UCSD-AML1 (cell line): ENCODE measurements at regions not wholly inside any gene's neighbourhood (a gene's known extent, or its start where the extent isn't known, plus 50 kb on each side); places are given as distances from the start of the nearest gene placed in this dataset.

Source experiments
- DNase-seq: peaks from one replicate; lab custom pipeline; 2025; ENCODE audit not compliant: unreplicated experiment; lab: John Stamatoyannopoulos, UW

DNA sequence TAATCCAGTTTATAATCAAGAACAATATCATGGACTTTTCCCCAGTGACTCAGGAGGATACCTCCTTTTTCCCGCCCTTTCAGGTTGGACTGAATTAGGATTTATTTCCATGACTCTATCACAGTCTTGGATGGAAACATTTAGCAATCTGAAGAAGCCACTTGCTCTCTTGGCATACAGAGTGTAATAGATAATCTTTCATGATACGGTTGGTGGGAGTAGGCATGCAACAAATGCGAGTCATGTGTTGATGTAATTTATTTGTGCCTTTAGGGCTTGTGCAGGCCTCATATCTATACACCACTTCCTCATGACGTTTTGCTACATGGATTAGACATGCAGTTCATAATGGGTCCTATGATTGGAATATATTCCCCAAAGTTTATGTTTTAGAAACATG lies 54.2 kb upstream of the MCTP2 start:
- no peak for DNase-seq

DNA sequence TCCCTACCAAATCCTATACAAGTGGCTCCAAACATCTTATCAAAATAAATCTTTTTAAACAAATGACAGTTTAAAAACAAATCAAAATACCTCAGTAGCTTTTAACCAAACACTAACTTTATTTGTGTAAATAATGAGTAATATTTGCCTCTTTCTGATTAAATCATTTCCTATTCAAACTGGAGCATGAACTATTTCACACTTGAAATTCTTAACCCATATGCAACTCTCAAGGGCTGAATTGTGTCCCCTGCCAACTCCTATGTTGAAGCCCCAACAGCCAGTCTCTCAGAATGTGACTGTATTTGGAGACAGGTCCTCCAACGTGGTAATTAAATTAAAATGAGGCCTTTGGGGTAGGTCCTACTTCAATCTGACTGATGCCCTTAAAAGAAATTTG lies 55.9 kb upstream of the MCTP2 start:
- DNase-seq = no peak

DNA sequence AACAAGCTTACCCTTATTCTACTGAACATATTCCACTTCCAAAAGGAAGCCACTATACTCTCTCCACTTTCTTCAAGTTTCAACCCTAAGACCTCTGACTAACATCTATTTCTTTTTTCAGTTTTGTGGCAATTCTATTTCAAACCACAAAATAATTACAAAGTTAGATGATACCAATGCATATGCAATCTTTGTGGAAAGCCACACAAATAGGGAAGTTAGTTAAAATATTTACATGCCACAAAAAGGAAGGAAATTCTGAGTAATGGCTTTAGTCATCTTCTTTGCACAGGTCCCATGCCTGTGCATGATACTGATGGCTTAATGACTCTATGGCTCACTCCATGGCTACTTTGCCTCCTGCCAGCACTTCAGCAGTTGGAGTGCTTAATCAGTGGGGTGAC lies 57.0 kb upstream of the MCTP2 start:
- peak; percentile 25 for DNase-seq

DNA sequence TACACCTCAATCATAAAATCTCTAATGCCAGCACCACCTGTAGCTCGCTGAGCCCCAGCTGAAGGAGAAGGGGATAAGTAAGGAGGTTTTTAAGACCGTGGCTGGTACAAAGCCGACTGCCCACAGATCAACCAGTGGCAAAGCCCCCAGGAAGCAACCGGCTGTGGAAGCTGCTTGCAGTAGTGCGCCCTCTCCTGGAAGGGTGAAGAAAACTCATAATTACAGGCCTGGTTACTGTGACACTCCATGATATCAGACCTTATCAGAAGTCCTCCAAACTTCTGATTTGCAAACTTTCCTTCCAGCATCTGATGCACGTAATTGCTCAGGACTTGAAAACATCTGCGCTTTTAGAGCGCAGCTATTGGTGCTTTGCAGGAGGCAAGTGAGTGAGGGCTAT lies 63.1 kb upstream of the MCTP2 start:
- peak; percentile 21 for DNase-seq

DNA sequence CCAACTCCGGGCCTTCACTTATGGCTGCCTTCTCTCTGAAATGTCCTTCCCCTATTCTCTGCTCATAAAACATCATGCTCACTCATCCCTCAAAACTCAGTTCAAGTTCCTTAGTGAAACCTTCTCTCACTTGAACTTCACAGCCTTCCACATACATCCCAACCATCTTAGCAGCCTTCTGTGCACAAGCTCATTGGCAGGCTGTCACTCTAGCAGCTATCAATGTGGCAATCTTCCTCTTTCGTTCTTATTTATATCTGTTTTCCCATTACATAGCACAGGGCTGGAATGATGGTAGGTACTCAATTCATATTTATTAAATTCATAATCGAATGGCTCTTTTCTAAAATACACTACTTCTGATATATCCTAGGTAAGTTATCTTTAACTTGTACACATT lies 66.4 kb upstream of the MCTP2 start:
- no peak for DNase-seq

DNA sequence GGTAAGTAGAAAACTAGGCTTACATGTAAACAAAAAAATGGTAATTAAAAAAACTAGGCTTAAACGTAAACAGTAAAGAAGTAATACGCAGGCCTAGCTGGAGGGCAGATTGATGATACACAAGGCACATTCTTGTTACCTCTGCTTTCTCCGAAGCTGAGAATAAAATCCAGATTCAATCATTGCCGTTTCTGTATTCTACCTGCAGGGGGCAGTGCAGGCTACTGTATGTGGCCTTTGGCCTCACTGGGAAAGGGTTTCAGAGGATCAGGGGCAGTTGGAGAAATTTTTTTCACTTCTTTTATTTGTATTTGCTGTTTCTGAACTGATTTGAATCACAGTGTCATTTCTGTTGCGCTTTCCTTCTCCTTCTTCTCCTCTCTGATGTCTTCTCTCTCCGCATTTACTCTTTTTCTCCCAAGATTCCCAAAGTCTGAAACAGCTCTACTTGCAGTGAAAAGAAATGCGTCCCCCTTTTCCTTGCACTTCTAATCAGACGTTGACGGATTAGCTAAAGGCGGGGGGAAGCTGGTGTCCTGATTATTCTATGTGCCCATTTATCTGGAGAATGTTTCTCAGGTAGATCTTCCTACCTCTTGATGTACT lies 67.1 kb upstream of the MCTP2 start:
- DNase-seq = peak; percentile 43

DNA sequence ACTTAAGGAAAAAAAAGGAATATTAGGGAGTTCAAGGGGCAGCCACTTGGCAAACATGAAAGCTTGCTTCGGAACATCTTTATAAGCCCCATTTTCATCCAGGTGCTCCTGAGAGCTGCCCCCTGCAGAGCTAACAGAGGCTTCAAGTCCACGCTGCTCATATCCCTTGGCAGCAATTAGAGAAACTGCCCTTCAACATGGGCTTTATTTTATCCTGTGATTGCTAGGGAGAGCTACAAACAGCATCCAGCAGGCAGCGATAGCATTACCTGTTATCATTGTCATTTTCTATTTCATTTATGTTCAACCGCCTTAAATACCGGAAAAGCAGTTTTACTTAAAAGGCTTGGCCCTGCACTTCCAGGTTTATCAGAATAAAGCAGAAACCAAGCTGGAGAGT lies 68.4 kb upstream of the MCTP2 start:
- DNase-seq = no peak

DNA sequence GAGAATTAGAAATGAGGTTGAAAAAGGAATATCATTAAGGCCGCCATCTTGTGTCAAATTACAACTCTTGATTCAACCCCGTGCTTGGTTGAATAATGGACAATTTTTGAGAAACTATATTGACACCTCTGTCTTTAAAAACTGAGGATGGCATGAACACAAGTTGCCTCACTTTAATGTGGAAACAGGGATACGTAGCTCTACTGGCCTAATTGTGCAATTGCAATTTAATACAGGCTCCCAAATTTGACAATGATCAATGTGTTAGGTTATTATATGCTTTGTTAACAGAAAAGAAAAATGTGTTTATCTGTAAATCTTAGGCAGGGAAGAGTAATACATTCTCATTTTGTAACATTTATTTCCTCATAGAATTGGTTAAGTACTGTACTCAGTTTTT lies 77.1 kb upstream of the MCTP2 start:
- DNase-seq = no peak

DNA sequence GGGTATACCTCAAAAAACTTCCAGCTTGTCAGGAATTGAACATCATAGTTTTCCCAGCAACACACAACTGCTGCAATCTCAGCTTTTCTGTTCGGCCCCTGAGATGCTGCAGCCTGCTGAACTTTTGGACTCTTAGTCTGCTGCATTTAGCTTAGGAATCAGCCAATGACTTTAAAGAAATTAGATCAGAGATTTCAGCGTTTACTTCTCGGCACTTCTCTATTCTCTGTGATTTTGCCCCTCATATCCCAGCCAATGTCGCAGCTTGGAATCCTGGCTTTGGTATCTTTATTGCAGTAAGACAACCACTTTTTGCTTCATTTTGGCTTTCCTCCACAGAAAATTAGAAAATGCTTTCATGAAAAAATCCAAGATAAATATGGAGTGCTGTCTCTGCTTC lies 86.3 kb upstream of the MCTP2 start:
- no peak for DNase-seq

DNA sequence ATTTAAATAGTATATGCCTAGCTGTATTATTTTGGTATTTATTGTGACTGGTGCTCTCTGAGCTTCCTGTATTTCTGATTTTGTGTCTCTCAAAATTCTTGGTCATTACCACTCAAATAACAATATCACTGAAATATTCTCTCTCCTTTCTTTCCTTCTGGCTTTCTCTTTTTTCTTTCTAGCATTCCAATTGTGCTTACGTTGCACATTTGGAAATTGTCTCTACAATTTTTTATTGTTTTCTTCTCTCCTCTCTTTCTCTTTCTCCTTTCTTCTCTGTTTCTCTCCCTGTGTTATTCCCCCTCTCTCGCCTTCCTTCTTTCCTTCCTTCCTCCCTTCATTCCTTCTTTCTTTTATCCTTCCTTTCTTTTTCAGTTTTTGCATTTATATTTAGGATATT lies 89.6 kb upstream of the MCTP2 start:
- DNase-seq = no peak

DNA sequence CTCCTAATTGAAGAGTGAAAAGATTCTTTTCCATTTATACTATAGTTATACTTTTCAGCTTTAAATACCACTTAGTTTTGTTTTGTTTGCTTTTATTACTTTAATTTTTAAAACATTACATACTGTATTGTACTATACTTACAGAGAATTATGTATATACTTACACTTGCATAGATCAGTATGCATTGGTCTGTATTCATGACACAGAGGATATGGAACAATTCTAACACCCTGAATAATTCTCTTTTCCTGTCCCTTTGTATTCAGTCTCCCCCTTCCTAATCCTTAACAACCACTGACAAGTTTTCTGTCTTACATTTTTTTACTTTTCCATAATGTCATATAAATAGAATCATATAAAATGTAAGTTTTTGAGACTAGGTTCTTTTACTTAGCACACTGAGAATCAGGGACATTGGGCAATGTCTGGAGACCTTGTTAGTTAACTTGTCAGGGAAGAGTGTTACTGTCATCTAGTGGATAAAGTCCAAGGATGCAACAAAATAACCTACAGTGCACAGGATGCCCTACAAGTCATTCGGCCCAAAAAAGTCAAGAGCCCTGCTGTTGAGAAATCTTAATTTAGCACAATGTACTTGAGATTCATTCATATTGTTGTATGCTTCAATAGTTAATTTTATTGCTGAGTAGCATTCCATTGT lies 95.7 kb upstream of the MCTP2 start:
- DNase-seq = no peak

DNA sequence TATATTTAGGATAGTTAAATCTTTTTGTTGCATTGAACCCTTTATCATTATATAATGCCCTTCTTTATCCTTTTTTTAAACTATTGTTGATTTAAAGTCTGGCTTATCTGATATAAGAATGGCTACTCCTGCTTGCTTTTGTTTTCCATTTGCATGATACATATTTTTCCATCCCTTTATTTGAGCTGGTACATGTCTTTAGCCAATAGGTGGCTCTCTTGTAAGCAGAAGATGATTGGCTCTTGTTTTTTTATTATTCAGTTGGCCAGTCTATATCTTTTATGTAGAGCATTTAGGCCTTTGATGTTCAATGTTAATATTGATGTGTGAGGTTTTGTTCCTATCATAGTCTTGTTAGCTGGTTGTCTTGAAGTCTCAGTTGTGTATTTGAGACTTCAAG lies 99.5 kb upstream of the MCTP2 start:
- DNase-seq = no peak

DNA sequence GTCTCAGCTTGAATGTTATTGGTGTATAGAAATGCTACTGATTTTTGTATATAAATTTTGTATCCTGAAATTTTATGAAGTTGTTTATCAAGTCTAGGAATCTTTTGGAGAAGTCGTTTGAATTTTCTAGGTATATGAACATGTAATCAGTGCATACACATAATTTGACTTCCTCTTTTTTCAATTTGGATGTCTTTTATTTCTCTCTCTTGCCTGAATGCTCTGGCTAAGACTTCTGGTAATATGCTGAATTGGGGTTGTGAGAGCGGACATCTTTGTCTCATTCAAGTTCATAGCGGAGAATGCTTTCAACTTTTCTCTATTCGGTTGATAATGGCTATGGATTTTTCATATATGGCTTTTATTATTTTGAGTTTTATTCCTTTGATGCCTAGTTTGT lies 100.9 kb upstream of the MCTP2 start:
- no peak for DNase-seq

DNA sequence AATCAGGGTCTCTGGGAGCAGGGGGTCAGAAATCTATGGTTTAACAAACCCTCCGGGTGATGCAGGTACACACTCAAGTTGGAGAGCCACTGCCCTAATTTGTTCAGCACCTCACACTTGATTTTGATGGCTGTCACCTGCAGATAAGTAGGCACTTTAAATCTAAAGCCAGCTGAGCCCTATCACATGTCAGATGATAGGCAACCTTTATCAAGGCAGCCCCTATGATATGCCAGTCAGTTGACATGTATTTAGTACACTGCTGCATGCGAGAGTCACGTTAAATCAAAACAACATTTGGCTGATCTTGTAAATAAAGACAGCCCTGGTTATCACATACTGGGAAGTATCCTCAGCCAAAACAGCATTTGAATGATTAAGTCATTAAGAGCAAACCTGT lies 104.4 kb upstream of the MCTP2 start:
- no peak for DNase-seq

DNA sequence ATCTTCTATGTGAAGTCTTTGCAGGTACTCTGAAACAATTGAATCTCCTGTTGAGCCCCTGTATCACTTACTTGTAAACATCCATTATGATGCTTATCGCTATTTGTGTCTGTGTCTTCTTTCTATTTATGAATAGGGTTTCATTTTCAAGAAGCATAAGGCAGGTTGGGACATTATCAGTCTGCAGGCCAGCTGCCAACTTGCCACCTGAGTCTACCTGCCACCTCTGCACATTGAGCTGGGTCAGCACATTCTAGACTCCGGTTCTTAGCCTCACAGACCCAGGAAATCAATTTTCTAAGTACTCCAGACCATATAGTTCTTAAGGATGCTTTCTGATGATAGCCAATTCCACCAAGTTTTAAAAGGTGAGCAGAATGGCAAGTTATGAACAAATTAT lies 105.7 kb upstream of the MCTP2 start:
- DNase-seq = no peak

DNA sequence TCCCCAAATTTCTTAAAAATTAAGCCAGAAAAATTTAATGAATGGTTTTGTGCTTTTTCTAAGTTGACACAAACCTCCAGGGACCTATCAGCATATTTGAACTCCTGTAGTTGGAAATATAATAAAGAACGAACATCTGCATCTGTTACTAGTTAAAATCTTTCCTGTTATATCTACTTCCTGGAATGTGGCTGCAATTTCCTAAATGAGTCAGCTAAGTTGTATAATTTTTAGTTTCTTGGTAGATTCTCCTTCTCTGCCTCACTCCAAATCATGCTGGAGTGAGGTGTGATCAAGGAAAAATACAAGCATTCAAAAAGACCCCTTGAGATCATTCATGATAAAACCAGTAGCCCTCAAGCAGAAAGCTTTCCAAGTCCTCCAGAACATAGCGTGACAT lies 106.2 kb upstream of the MCTP2 start:
- no peak for DNase-seq

DNA sequence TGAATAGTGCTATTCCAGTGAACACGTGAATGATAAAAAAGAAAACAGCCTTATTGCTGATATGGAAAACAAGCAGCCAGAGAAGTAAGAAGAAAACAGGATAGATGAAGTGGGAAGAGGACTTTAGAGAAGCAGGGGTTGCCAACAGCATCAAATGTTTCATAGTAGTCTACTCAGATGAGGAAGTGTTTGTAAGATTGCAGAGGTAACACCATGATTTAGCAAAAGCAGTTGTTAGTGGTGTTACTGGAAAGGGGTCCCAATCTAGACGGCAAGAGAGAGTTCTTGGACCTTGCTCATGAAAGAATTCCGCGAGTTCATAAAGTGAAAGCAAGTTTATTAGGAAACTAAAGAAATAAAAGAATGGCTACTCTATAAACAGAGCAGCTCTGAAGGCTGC lies 108.8 kb upstream of the MCTP2 start:
- no peak for DNase-seq

DNA sequence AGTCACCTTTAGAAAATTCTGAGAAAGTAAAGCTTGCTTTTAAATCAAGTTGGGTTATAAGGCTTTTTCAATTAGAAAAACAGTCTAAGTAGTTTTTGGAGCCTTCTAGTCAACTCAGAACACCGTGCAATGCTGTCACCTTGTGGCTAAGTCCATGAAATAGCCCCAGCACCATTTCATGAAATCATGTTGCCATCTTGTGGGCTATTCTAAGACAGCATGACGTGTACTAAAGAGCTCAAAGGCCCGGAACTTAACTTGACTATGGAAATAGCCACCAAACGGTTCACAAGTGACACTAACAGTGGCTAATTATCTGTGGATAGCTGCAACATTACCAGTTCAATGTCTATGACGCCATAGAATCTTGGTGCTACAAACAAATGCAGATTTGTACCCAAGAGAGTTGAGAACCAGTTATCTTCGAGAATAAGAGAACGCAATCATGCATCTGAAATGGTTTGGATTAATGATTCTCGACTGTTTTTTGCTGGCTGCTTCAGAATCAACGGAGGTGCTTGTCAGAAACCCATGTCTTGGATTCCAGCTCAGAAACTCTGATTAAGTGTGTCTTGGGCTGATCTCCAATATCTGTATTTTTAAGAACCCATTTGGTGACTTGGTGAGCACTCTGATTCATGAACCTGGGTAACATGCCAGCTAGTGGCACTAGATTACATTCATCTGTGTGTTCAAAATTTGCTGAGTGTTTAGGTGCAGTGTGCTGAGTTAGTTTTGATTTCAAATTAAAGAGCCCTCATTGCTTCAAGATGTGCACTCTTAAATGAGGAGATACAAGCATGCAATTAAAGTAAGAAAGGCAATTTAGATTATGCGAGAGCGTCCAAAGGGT lies 111.2 kb upstream of the MCTP2 start:
- DNase-seq = peak; percentile 39

DNA sequence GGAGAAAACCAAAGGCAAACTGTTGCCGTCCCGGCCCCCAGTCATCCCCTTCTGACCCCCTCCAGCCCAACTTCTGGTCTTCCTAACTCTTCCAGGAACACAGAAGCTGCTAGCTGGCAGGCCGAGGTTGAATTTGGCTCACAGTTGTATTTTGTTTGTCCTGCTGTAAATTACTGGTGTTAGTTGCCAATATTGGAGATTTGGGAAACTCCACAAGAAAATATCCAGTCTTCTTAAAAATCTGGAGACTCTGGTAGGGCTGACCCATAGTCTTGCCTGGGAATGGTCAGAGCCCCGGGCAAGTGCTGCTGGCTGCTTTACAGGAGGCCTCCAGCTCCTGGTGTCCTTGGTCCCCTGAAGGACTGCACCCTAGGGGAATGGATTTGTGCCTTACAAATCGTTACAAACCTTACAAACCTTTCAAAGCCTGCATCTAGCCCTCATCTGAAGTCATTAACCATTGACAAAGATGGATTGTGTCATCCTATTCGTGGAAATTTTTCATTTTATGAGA lies 112.0 kb upstream of the MCTP2 start:
- DNase-seq = no peak

DNA sequence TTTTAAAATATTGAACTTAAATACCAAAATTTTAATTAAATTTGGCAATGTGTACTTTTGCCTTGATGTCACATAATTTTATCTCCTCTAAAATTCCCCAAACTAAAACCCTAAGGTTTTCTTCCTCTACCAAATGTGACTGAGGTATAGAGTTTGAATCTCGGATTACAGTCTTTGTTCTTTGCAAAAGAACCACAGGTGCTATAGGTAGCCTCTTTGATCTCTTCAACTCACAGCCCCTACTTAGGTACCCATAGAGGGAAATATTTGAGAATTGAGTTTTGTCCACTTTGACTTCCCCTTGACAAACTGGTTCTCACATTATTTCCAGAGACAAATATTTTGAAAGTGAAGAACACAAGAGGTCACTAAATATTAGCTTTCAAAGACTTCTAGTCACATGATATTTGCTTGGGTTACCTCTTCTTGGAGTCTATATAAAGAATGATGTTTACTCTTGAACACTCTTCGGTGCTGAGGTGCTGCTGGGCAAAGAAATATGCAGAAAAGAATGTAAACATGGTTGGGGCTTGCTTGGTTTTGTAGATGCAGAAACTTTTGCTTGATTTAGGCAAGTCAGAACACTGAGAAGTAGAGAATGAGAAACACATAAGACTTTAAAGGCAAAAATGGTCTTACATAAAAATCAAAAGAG lies 120.8 kb upstream of the MCTP2 start:
- no peak for DNase-seq

DNA sequence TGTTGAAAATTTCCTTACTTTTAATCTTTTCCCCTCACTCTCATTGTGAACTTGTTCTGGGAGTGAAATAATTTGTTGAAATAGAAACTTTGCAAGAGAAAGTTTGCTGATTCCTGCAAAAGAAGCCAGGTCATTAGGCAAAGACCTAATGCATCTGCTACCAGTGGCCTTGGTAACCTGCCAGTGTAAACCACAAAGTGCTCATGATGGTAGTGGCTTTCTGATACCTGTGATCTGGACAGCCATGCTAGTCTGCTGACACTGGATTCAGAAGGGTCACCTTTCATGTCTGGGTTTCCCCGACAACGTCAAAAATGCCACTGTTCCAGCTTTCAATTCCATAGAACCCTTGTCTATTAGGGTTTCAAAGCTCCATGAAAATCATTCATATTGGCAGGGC lies 123.7 kb upstream of the MCTP2 start:
- no peak for DNase-seq

DNA sequence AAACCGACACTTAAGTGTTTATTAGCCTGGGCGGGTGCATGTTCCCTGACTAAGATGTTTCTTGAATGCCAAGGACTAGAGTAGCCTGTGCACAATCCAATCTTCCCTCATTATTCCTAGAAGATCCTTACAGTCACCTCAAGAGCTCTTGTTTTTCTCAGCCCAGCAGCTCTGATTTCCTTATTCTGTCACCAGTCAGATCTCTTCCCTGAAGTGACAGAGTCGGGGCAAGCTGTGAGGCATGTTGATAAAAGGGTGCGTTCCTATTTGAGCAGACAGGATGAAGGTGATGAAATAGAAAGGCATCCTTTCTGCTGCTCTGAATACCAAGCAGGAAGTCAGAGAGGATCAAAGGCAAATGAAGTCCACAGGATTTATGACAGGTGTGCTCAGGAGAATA lies 125.6 kb upstream of the MCTP2 start:
- DNase-seq = no peak
